ENCODE measurements at regions not wholly inside any gene's neighbourhood (a gene's known extent, or its start where the extent isn't known, plus 50 kb on each side); places are given as distances from the start of the nearest gene placed in this dataset.

DNA sequence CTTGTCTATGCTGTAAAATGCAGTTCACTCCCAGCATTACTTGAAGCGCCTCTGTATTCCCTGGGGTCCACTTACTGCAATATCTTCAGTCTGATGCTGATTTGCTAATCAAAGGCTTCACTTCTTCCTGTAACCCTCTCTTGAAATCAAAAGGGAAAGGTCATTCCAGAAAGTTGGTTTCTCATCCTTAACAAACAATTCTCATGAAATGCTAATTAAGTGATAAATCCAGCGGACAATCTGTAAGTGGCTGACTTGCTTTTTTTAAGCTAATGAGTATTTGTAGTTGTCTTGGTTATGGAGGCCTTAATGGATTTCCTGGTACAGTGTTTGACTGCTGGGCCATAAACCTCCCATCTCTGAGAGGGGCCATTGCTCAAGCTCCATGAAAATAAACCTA, 499.6 kb upstream of the HS6ST1 start:
- TF ChIP-seq, protein P1, sequence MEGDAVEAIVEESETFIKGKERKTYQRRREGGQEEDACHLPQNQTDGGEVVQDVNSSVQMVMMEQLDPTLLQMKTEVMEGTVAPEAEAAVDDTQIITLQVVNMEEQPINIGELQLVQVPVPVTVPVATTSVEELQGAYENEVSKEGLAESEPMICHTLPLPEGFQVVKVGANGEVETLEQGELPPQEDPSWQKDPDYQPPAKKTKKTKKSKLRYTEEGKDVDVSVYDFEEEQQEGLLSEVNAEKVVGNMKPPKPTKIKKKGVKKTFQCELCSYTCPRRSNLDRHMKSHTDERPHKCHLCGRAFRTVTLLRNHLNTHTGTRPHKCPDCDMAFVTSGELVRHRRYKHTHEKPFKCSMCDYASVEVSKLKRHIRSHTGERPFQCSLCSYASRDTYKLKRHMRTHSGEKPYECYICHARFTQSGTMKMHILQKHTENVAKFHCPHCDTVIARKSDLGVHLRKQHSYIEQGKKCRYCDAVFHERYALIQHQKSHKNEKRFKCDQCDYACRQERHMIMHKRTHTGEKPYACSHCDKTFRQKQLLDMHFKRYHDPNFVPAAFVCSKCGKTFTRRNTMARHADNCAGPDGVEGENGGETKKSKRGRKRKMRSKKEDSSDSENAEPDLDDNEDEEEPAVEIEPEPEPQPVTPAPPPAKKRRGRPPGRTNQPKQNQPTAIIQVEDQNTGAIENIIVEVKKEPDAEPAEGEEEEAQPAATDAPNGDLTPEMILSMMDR (IDR thresholded peaks at IDR 0.05; ENCODE audit: insufficient read depth, low read depth, low read length, missing control alignments): no peak
- no peak overlapping the region for H3K4me3 ChIP-seq (ENCODE audit: low read length)
- DNase-seq (ENCODE audit: low read depth): no peak

DNA sequence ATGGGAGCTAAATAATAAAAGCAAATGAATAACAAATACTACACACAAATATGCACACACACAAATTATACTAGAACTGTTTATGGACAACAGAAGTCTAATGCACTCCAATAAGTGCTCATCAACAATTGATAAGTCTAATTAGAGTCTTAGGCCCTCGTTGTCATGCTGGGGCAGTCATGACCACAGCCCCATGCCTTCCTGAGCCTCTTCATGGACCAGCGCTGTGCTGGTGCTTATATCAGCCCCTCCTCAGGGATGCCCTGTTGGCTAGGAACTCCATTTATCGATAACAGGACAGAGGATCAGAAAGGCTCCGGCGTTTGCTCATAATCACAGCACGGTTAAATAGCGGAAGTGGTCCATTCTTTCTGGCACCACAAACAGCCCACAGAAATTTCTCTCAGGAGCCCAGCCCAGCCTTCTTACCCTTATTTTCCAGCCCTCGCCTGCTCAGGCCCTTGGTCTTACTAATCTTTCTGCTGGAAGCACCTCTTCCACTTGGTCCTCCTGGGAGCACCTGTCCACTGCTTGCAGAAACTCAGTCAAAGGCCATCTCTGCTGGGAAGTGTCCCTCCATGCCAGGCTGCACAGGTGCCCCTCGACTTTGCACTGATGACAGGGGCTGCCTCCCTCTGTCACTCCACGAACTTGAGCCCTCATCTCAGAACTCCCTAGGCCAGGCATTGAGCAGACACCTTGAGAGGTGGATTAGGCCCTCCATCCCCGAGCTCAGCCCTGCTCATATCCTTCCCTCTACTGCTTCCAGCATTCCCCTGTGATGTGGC, 500.2 kb upstream of the HS6ST1 start:
- no peak for DNase-seq (ENCODE audit: low read depth)
- H3K4me3 ChIP-seq (ENCODE audit: low read length): no peak overlapping the region
- TF ChIP-seq, protein P1 (IDR thresholded peaks at IDR 0.05; ENCODE audit: insufficient read depth, low read depth, low read length, missing control alignments): no peak

DNA sequence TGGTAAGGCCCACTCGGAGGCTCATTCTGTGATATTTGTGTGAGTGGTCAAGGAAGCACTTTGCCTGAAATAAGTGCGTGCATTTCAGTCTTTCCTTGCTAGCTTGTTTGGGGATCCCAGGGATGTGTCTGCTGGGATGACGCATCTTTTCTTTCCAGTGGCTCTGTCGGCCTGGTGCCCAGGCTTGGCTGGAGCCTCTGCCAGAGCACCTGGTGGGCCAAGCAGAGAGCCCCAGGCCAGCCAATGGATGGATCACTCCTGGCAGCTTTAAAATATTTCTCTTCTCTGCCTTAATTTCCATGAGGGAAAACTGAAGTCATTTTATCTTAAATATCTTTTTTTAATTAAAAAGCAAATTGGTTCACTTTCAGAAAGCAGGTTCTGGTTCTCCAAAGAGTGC, 501.8 kb upstream of the HS6ST1 start:
- TF ChIP-seq, protein P1 (IDR thresholded peaks at IDR 0.05; ENCODE audit: insufficient read depth, low read depth, low read length, missing control alignments): no peak
- no peak for DNase-seq (ENCODE audit: low read depth)
- H3K4me3 ChIP-seq (ENCODE audit: low read length): no peak overlapping the region

DNA sequence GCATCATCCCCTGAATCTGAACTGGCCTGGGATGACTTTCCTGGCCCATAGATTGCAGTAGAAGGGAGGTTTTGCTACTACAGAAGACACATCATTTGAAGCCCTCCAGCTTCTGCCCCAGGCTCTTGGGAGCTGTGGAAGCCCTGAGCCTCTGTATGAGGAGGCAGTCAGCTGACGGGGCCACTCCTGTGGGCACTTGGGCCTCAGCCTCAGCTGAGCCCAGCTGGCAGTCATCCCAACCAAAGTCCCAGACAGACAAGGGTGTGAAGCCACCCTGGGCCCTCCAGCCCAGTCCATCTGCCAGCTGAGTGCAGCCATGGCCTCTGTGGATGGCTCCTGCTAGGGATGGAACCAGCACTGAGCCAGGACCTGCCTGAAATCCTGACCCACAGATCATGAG, 502.3 kb upstream of the HS6ST1 start:
- no peak overlapping the region for H3K4me3 ChIP-seq (ENCODE audit: low read length)
- DNase-seq (ENCODE audit: low read depth): no peak
- TF ChIP-seq, protein P1 (IDR thresholded peaks at IDR 0.05; ENCODE audit: insufficient read depth, low read depth, low read length, missing control alignments): no peak

DNA sequence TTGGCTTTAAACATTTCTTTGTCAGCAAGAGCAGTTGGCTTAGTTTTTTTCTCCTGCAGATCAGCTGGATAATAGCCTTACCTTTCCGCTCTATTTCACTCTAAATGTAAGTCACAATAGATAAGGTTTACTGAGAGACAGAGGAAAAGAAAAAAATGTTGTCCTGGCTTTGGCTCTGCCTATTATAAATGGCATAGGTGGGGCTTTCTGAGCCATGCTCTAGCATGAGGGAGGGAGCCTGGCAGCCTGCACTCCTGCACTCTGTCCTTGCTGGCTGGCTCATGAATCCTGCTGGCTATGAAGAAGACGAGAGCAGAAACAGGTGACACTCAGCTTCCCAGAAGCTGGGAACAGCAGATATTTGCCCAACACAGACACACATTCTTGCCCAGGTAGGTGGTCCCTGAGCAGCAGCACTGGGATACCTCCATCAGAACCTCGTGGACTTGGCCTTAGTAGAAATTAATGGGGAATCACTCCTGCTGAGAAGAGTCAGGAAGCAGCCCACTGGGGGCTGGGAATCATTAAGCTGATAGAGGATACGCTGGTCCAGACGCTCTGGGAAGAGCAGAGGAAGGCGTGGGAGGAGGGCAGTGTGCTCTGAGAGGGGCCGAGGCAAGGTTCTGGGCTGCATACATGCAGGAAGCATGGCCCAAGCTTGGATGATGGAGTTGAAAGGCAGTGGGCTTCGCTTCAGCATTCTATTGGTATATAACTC, 514.4 kb upstream of the HS6ST1 start:
- no peak for DNase-seq (ENCODE audit: low read depth)
- TF ChIP-seq, protein P1 (IDR thresholded peaks at IDR 0.05; ENCODE audit: insufficient read depth, low read depth, low read length, missing control alignments): no peak
- H3K4me3 ChIP-seq (ENCODE audit: low read length): no peak overlapping the region

DNA sequence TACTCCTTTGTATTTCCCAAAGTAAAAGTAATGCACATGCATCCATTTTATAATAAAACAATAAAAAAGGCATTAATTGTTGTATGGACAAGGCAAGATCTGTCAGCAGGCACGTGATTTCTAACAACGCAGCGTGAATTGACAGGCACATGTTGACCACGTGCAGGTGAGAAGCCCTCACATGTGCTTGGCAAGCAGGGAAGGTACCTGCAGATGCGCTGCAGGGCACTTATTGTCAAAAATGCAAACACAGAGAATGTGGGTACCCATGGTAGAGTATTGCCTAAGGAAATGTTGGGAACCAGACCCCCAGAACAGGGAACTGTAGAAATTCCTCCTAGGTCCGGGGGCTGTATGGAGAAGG, 515.0 kb upstream of the HS6ST1 start:
- TF ChIP-seq, protein P1 (IDR thresholded peaks at IDR 0.05; ENCODE audit: insufficient read depth, low read depth, low read length, missing control alignments): no peak
- H3K4me3 ChIP-seq (ENCODE audit: low read length): no peak overlapping the region
- DNase-seq (ENCODE audit: low read depth): no peak

Data from epithelial cell of esophagus (primary cell).